ENCODE measurements at regions not wholly inside any gene's neighbourhood (a gene's known extent, or its start where the extent isn't known, plus 50 kb on each side); places are given as distances from the start of the nearest gene placed in this dataset.

DNA sequence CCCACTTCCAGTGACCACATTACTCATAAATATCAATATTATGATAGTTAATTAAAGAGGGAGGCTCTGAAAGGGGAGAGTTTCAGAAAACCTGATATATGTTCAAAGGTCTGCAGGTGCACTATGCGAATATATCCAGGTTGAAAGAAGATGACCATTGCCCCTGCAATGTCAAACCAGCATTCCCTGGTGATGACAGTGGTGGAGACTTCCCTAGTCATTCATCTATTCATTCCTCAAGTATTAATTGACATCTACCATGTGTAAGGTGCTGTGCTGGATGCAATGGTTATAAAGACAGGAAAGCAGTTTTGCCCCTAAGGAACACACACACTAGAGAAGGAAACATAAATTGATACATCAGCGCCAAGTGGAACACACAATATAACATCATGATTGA, 588.3 kb upstream of the KCNMB2 start:
- TF ChIP-seq POLR2AphosphoS5 (IDR thresholded peaks at IDR 0.05) (no peak), POLR2A (IDR thresholded peaks at IDR 0.05; ENCODE audit: low read depth) (no peak), EP300 (IDR thresholded peaks at IDR 0.05) (no peak)
- TF ChIP-seq, protein P1, sequence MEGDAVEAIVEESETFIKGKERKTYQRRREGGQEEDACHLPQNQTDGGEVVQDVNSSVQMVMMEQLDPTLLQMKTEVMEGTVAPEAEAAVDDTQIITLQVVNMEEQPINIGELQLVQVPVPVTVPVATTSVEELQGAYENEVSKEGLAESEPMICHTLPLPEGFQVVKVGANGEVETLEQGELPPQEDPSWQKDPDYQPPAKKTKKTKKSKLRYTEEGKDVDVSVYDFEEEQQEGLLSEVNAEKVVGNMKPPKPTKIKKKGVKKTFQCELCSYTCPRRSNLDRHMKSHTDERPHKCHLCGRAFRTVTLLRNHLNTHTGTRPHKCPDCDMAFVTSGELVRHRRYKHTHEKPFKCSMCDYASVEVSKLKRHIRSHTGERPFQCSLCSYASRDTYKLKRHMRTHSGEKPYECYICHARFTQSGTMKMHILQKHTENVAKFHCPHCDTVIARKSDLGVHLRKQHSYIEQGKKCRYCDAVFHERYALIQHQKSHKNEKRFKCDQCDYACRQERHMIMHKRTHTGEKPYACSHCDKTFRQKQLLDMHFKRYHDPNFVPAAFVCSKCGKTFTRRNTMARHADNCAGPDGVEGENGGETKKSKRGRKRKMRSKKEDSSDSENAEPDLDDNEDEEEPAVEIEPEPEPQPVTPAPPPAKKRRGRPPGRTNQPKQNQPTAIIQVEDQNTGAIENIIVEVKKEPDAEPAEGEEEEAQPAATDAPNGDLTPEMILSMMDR (IDR thresholded peaks at IDR 0.05): no peak
- Histone ChIP-seq H3K4me3 (no peak overlapping the region), H3K4me1 (no peaks in the 10 kb centered on the region), H3K27ac (replicated peaks in 1 of 4) (no peak overlapping the region), H3K36me3 (no peaks in the 10 kb centered on the region), H3K9me3 (no peaks in the 10 kb centered on the region), H3K27me3 (no peaks in the 10 kb centered on the region)
- DNase-seq (ENCODE audit: extremely low spot score): no peak
- intact Hi-C loops (cut with DNase I): no loop called here
- 100% methylated on average over 2 of the region's 2 CpGs for WGBS

DNA sequence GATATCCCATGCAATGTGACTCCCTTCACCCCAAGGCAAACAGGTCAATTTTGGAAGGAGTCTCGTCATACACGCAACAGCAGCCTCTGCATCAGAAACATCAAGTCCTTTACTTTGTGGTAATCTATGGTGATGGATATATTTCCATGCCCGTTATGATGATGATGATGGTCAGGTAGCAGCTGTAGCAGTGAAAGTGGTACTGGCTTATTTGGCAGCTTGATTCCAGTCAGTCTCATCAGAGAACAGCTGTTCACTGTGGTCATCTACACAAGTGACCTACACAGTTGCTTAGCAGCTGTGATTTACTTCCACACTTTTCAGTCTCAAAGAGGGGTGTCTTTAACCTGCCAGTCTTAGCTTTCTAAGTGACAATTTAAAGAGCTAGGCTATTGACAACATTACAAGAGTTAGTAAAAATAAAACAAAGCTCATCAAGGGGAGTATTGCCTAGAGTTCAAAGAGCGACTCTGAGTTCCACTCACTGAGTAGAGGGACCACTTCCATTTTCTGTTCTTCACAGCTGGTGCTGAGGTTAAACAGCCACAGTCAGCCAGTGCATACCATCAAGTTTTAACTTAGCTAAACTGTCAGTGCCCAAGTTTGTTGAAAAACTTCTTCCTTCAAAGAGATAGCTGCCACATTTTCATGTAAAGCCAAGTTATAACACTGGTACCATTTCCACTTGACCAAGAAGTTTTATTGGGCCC, 587.4 kb upstream of the KCNMB2 start:
- 89% methylated on average over 4 of the region's 4 CpGs for WGBS
- Histone ChIP-seq H3K4me3 (no peak overlapping the region), H3K27me3 (no peaks in the 10 kb centered on the region), H3K4me1 (no peaks in the 10 kb centered on the region), H3K36me3 (no peaks in the 10 kb centered on the region), H3K9me3 (no peaks in the 10 kb centered on the region), H3K27ac (replicated peaks in 1 of 4) (no peak overlapping the region)
- TF ChIP-seq POLR2A (IDR thresholded peaks at IDR 0.05; ENCODE audit: low read depth) (no peak), EP300 (IDR thresholded peaks at IDR 0.05) (no peak), POLR2AphosphoS5 (IDR thresholded peaks at IDR 0.05) (no peak)
- TF ChIP-seq, protein P1 (IDR thresholded peaks at IDR 0.05): no peak
- intact Hi-C loops (cut with DNase I): no loop called here
- no peak for DNase-seq (ENCODE audit: extremely low spot score)

- TF ChIP-seq EP300 (IDR thresholded peaks at IDR 0.05): no peak
- TF ChIP-seq, protein P1 (IDR thresholded peaks at IDR 0.05): no peak
- no peak for TF ChIP-seq POLR2A (IDR thresholded peaks at IDR 0.05; ENCODE audit: low read depth)
- no peak for TF ChIP-seq POLR2AphosphoS5 (IDR thresholded peaks at IDR 0.05)
- H3K27me3 ChIP-seq: no peaks in the 10 kb centered on the region
- peaks cover 0 to 18% (median 15%) of the 10 kb centered on the region in 4 donors for H3K4me1 ChIP-seq
- no peak overlapping the region for H3K27ac ChIP-seq (replicated peaks in 1 of 4)
- no peaks in the 10 kb centered on the region for H3K36me3 ChIP-seq
- intact Hi-C loops (cut with DNase I): no loop called here
- H3K4me3 ChIP-seq: no peak overlapping the region
- H3K9me3 ChIP-seq: no peaks in the 10 kb centered on the region
- DNase-seq (ENCODE audit: extremely low spot score): no peak
- WGBS: 69% methylated on average over 5 of the region's 5 CpGs
Measured at GRCh38 chr3:177959188-177959587, 577.0 kb upstream of the KCNMB2 start.

- Histone ChIP-seq H3K27ac (replicated peaks in 1 of 4) (no peak overlapping the region), H3K9me3 (no peaks in the 10 kb centered on the region), H3K4me1 (peaks cover 0 to 18% (median 15%) of the 10 kb centered on the region in 4 donors), H3K27me3 (no peaks in the 10 kb centered on the region), H3K36me3 (no peaks in the 10 kb centered on the region), H3K4me3 (no peak overlapping the region)
- intact Hi-C loops (cut with DNase I): no loop called here
- 39% methylated on average over 2 of the region's 2 CpGs for WGBS
- TF ChIP-seq POLR2A (IDR thresholded peaks at IDR 0.05; ENCODE audit: low read depth): no peak
- TF ChIP-seq EP300 (IDR thresholded peaks at IDR 0.05): no peak
- TF ChIP-seq POLR2AphosphoS5 (IDR thresholded peaks at IDR 0.05): no peak
- TF ChIP-seq, protein P1 (IDR thresholded peaks at IDR 0.05): no peak
- no peak for DNase-seq (ENCODE audit: extremely low spot score)
Measured at GRCh38 chr3:177960014-177960413, 576.2 kb upstream of the KCNMB2 start.

- no peaks in the 10 kb centered on the region for H3K27me3 ChIP-seq
- peaks cover 0 to 18% (median 15%) of the 10 kb centered on the region in 4 donors for H3K4me1 ChIP-seq
- H3K27ac ChIP-seq (replicated peaks in 1 of 4): no peak overlapping the region
- no peaks in the 10 kb centered on the region for H3K9me3 ChIP-seq
- DNase-seq (ENCODE audit: extremely low spot score): no peak
- H3K36me3 ChIP-seq: no peaks in the 10 kb centered on the region
- intact Hi-C loops (cut with DNase I): no loop called here
- no peak for TF ChIP-seq POLR2A (IDR thresholded peaks at IDR 0.05; ENCODE audit: low read depth)
- TF ChIP-seq POLR2AphosphoS5 (IDR thresholded peaks at IDR 0.05): no peak
- TF ChIP-seq EP300 (IDR thresholded peaks at IDR 0.05): no peak
- TF ChIP-seq, protein P1 (IDR thresholded peaks at IDR 0.05): no peak
- no peak overlapping the region for H3K4me3 ChIP-seq
Measured at GRCh38 chr3:177960722-177961121, 575.5 kb upstream of the KCNMB2 start.
